AG09319 (cell line): ENCODE measurements at regions not wholly inside any gene's neighbourhood (a gene's known extent, or its start where the extent isn't known, plus 50 kb on each side); places are given as distances from the start of the nearest gene placed in this dataset.

Experiments
- DNase-seq: peaks from one replicate; pipeline ENCODE4 v3.0.0-alpha.2; 2010; ENCODE audit warnings: low read depth; ENCODE audit errors: extremely low read depth
- CTCF ChIP-seq: IDR thresholded peaks from 2 replicates; pipeline ENCODE4 v1.5.1; 2011; ENCODE audit warnings: low read depth, mild to moderate bottlenecking, inconsistent platforms, low read length, moderate library complexity

DNA sequence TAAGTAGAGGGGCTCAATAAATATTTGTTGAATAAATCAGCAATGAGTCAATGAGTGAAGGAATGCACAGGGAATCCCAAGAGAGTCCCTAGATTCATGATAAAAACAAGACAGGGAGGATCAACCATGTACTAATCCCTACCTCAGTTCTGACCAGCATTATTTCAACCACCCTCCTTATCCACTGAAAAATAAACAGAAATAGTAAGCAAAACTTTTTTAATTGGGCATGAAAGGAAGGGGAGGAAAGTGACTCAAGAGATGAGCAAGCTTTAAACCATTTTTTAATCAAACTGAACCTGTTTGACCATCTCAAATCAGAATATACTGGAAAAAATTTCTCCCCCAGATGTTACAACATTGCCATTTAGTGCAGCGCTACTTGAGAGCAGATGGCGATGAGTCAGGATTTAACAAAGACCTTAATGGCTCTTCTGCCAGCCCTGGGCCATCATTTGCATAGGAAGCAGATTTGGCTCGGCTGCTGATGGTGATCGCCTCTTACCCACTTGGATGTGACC lies 194.8 kb upstream of the SLC30A5 start:
- DNase-seq: no peak

GRCh38 chr5:68911840-68912690 lies 181.7 kb upstream of the SLC30A5 start:
- DNase-seq: no peak
- no peak for TF ChIP-seq CTCF

More for the DNA sequence above, 194.8 kb upstream of the SLC30A5 start:
- TF ChIP-seq CTCF: no peak

GRCh38 chr5:68915079-68915478 lies 178.7 kb upstream of the SLC30A5 start:
- TF ChIP-seq CTCF: no peak
- DNase-seq: no peak

GRCh38 chr5:68918306-68918705 lies 175.5 kb upstream of the SLC30A5 start:
- TF ChIP-seq CTCF: no peak
- no peak for DNase-seq

GRCh38 chr5:68919988-68920490 lies 173.8 kb upstream of the SLC30A5 start:
- TF ChIP-seq CTCF: no peak
- no peak for DNase-seq

GRCh38 chr5:68920888-68921287 lies 172.9 kb upstream of the SLC30A5 start:
- no peak for TF ChIP-seq CTCF
- DNase-seq: no peak
